B cell (primary cell): ENCODE measurements at regions not wholly inside any gene's neighbourhood (a gene's known extent, or its start where the extent isn't known, plus 50 kb on each side); places are given as distances from the start of the nearest gene placed in this dataset.

Source experiments
- EZH2 ChIP-seq: IDR thresholded peaks from 2 replicates; pipeline ENCODE4 v1.6.1; 2012; ENCODE audit warnings: borderline replicate concordance, low read depth, mild to moderate bottlenecking, moderate library complexity, low read length; ENCODE audit not compliant: insufficient read depth, poor library complexity, severe bottlenecking
- TF ChIP-seq, protein P1 (sequence below): fragments of 200-600 bp; IDR thresholded peaks from one replicate; pipeline ENCODE4 v1.8.0; 2022; ENCODE audit warnings: antibody characterized with exemption, mild to moderate bottlenecking

DNA sequence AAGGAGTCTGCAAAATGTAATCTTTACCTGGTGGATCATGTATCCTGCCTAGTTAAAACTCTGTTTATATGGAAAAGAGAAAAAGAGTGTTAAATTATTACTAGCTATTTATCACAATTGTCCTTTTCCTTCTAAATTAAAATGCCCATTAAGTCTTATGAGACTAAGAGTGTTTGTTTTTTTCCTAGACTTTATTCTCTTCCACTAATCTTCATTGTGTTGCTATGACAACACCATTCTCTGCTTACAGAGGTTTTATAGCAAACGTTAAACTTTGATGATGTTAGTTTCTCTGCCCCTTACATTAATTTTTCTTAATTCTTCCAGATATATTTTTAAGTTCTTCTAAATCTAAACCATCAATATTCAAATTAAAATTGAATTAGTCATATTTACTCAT, 420.8 kb downstream of the TBC1D32 start:
- TF ChIP-seq, protein P1, sequence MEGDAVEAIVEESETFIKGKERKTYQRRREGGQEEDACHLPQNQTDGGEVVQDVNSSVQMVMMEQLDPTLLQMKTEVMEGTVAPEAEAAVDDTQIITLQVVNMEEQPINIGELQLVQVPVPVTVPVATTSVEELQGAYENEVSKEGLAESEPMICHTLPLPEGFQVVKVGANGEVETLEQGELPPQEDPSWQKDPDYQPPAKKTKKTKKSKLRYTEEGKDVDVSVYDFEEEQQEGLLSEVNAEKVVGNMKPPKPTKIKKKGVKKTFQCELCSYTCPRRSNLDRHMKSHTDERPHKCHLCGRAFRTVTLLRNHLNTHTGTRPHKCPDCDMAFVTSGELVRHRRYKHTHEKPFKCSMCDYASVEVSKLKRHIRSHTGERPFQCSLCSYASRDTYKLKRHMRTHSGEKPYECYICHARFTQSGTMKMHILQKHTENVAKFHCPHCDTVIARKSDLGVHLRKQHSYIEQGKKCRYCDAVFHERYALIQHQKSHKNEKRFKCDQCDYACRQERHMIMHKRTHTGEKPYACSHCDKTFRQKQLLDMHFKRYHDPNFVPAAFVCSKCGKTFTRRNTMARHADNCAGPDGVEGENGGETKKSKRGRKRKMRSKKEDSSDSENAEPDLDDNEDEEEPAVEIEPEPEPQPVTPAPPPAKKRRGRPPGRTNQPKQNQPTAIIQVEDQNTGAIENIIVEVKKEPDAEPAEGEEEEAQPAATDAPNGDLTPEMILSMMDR, result no peak
- no peak for TF ChIP-seq EZH2
